H1 (cell line): ENCODE measurements at regions not wholly inside any gene's neighbourhood (a gene's known extent, or its start where the extent isn't known, plus 50 kb on each side); places are given as distances from the start of the nearest gene placed in this dataset.

ENCODE experiments used
- ASH2L ChIP-seq: fragments of 200-600, 300-600 bp; sonication (generic); IDR thresholded peaks from one replicate; pipeline ENCODE4 v1.7.1; 2017; ENCODE audit warnings: low read length
- CBX5 ChIP-seq: fragments of 300-800, 300-1000 bp; sonication (generic); IDR thresholded peaks from 2 replicates; pipeline ENCODE4 v1.7.1; 2016; ENCODE audit warnings: antibody characterized with exemption, low read length, low read depth
- CBX8 ChIP-seq: fragments of 300-800, 300-1000 bp; sonication (generic); IDR thresholded peaks from 2 replicates; pipeline ENCODE4 v1.7.1; 2016; ENCODE audit warnings: low read depth, low read length, borderline replicate concordance
- KDM4A ChIP-seq: IDR thresholded peaks from one replicate; pipeline ENCODE4 v1.7.1; 2012; ENCODE audit warnings: low read depth, mild to moderate bottlenecking, moderate library complexity, low read length, inconsistent platforms; ENCODE audit not compliant: severe bottlenecking
- RAD21 ChIP-seq, 2 experiments: IDR thresholded peaks in 1 of 2; conservative IDR thresholded peaks in 1 of 2; 2 replicates each; pipeline ENCODE4 v1.6.1; 2011; ENCODE audit warnings: low read depth in 2 of 2, low read length in 2 of 2, improper control_type of control experiment in 1 of 2, inconsistent platforms in 1 of 2, mild to moderate bottlenecking in 1 of 2, moderate library complexity in 1 of 2
- RBBP5 ChIP-seq: IDR thresholded peaks from 2 replicates; pipeline ENCODE4 v1.7.1; 2012; ENCODE audit warnings: low read depth, mild to moderate bottlenecking, inconsistent platforms, low read length, moderate library complexity, borderline replicate concordance
- RFX5 ChIP-seq: IDR thresholded peaks from 2 replicates; pipeline ENCODE4 v1.6.1; 2011; ENCODE audit warnings: low read depth, low read length, improper control_type of control experiment, borderline replicate concordance
- SAP30 ChIP-seq: fragments of 300-600 bp; sonication (generic); IDR thresholded peaks from 2 replicates; pipeline ENCODE4 v1.7.1; 2012; ENCODE audit warnings: low read length, moderate library complexity, mild to moderate bottlenecking, inconsistent platforms; ENCODE audit not compliant: insufficient read depth, insufficient replicate concordance
- TF ChIP-seq, protein P1 (sequence below): fragments of 300-600 bp; sonication (generic); IDR thresholded peaks from 2 replicates; pipeline ENCODE4 v1.7.1; 2012; ENCODE audit warnings: low read length, moderate library complexity, mild to moderate bottlenecking, inconsistent platforms; ENCODE audit not compliant: insufficient replicate concordance

- TF ChIP-seq SAP30 (no peak), RBBP5 (no peak), CBX5 (no peak), RFX5 (no peak), KDM4A (no peak), CBX8 (no peak), RAD21 (IDR thresholded peaks at IDR 0.05 in 1 of 2, conservative IDR thresholded peaks at IDR 0.05 in 1 of 2; ENCODE audit: low read depth in 2 of 2, low read length in 2 of 2) (no peak), ASH2L (no peak)
- TF ChIP-seq, protein P1, sequence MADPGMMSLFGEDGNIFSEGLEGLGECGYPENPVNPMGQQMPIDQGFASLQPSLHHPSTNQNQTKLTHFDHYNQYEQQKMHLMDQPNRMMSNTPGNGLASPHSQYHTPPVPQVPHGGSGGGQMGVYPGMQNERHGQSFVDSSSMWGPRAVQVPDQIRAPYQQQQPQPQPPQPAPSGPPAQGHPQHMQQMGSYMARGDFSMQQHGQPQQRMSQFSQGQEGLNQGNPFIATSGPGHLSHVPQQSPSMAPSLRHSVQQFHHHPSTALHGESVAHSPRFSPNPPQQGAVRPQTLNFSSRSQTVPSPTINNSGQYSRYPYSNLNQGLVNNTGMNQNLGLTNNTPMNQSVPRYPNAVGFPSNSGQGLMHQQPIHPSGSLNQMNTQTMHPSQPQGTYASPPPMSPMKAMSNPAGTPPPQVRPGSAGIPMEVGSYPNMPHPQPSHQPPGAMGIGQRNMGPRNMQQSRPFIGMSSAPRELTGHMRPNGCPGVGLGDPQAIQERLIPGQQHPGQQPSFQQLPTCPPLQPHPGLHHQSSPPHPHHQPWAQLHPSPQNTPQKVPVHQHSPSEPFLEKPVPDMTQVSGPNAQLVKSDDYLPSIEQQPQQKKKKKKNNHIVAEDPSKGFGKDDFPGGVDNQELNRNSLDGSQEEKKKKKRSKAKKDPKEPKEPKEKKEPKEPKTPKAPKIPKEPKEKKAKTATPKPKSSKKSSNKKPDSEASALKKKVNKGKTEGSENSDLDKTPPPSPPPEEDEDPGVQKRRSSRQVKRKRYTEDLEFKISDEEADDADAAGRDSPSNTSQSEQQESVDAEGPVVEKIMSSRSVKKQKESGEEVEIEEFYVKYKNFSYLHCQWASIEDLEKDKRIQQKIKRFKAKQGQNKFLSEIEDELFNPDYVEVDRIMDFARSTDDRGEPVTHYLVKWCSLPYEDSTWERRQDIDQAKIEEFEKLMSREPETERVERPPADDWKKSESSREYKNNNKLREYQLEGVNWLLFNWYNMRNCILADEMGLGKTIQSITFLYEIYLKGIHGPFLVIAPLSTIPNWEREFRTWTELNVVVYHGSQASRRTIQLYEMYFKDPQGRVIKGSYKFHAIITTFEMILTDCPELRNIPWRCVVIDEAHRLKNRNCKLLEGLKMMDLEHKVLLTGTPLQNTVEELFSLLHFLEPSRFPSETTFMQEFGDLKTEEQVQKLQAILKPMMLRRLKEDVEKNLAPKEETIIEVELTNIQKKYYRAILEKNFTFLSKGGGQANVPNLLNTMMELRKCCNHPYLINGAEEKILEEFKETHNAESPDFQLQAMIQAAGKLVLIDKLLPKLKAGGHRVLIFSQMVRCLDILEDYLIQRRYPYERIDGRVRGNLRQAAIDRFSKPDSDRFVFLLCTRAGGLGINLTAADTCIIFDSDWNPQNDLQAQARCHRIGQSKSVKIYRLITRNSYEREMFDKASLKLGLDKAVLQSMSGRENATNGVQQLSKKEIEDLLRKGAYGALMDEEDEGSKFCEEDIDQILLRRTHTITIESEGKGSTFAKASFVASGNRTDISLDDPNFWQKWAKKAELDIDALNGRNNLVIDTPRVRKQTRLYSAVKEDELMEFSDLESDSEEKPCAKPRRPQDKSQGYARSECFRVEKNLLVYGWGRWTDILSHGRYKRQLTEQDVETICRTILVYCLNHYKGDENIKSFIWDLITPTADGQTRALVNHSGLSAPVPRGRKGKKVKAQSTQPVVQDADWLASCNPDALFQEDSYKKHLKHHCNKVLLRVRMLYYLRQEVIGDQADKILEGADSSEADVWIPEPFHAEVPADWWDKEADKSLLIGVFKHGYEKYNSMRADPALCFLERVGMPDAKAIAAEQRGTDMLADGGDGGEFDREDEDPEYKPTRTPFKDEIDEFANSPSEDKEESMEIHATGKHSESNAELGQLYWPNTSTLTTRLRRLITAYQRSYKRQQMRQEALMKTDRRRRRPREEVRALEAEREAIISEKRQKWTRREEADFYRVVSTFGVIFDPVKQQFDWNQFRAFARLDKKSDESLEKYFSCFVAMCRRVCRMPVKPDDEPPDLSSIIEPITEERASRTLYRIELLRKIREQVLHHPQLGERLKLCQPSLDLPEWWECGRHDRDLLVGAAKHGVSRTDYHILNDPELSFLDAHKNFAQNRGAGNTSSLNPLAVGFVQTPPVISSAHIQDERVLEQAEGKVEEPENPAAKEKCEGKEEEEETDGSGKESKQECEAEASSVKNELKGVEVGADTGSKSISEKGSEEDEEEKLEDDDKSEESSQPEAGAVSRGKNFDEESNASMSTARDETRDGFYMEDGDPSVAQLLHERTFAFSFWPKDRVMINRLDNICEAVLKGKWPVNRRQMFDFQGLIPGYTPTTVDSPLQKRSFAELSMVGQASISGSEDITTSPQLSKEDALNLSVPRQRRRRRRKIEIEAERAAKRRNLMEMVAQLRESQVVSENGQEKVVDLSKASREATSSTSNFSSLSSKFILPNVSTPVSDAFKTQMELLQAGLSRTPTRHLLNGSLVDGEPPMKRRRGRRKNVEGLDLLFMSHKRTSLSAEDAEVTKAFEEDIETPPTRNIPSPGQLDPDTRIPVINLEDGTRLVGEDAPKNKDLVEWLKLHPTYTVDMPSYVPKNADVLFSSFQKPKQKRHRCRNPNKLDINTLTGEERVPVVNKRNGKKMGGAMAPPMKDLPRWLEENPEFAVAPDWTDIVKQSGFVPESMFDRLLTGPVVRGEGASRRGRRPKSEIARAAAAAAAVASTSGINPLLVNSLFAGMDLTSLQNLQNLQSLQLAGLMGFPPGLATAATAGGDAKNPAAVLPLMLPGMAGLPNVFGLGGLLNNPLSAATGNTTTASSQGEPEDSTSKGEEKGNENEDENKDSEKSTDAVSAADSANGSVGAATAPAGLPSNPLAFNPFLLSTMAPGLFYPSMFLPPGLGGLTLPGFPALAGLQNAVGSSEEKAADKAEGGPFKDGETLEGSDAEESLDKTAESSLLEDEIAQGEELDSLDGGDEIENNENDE, result no peak
Measured at GRCh38 chr6:130575971-130576370, 210.2 kb downstream of the TMEM200A start (continued).
